Ureter (tissue), 1 donor: ENCODE measurements at regions not wholly inside any gene's neighbourhood (a gene's known extent, or its start where the extent isn't known, plus 50 kb on each side); places are given as distances from the start of the nearest gene placed in this dataset.

Experiments used
- DNase-seq: peaks from one replicate; pipeline ENCODE4 v3.0.0-alpha.2; 2020; ENCODE audit warnings: low spot score
- donor health status: DM: yes; HTN: yes; CAD: no.

DNA sequence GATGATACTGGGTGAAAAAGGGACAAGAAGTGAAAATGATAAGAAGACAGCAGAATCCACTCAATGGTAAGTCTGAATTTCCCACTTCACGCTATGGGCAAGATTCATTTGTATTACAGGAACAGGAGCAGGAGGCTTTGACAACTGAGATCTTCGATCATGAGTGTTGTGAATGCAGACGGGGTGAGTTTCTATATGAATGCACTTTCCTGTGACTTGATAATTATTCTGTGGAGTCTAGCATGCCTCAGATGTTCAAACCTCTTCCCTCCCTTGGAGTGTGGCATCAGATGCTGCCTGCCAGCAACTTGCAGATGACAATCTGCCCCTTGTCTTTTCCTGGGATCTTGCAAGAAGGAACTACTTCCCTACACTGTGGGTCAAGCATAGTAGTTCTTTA, 225.4 kb downstream of the HLX start:
- no peak for DNase-seq

GRCh38 chr1:221105578-221105977, 226.3 kb downstream of the HLX start:
- DNase-seq, result no peak

GRCh38 chr1:221106616-221107015, 227.4 kb downstream of the HLX start:
- DNase-seq, result no peak

DNA sequence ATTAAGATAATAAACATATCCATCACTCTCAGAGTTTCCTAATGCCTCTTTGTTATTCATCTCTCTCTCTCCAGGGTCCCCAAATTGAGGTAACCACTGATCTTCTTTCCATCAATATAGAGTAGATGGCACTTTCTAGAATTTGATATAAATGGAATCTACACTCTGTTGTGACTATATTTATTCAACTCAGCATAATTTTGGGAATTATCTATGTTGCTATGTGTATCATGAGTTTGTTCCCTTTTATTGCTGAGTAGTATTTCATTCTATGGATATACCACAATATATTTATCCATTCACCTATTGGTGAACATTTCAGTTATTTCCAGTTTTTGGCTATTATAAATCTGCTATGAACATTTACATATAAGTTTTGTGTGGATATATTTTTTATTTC, 230.7 kb downstream of the HLX start:
- DNase-seq, result no peak

DNA sequence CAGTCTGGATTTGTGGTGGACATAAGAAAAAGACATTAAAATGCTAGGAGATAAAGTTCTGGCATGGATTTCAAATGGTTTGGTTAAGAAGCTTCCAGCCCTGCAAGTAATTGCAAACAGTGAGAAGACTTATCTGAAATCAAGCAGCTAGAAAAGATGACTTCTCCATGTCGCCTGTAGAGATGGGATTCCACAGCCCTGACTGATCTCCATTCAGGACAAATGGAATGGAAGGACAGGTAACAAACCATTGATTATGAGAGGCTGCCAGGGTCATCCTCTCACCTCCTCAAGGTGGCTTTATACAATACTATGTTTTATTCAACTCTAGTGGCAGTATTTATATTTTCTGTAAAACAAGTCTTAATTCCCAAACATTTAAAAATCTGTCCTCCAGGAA, 237.9 kb downstream of the HLX start:
- DNase-seq, result no peak

DNA sequence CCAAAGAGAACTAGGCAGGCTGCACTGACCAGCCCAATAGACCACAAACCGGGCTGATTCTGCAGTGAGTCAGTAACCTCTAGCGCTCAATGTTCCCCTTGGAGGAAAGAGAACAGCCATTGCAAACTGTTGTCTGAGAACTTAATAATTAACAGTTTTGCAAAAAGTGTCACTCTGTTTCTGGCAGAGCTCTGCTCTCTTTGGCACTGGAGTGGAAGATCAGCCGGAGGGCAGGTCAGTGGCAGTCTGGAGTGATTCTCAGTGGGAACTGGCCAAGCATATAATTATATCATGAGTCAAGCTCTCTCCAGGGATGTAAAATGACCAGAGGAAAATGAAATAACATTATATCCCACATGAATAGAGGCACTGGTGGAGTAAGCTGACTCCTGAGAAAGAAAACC, 238.3 kb downstream of the HLX start:
- DNase-seq, result no peak

DNA sequence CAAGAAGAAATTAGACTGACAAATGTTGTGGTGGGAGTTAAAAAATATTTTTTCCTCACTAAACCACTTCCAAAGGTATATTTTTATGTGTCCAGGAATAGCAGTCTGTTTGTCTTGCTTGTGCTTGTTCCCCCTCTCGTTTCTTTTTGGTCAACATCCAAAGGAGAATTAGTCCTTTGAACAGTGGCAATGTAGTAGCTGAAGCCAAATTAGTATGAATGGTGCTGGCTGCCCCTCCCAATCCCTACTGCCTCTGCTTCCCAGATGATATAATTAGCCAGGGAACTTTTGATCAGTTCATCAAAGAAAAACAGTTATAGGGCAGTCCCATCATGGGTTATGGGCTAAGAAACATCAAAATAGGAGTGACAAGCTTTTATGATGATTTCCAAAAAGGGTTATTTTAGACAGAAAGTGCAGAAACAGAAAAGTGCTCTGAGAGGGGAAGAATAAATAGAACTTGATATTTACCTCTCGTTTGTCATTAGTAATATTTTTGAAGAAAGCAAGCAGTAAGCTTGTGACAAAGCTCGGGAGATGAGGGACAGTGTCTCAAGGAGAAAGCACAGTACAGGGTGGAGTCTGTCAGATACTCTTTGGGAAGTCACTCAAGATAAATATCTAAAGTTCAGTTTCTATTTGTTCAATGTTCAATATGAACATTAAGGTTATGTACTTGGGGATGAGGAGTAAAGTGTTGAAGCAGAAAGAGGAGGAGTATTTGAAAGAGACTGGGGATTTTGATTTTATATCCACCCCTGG, 239.1 kb downstream of the HLX start:
- DNase-seq, result no peak

GRCh38 chr1:221118938-221119320, 239.7 kb downstream of the HLX start:
- no peak for DNase-seq

GRCh38 chr1:221122501-221122900, 243.3 kb downstream of the HLX start:
- DNase-seq, result no peak

DNA sequence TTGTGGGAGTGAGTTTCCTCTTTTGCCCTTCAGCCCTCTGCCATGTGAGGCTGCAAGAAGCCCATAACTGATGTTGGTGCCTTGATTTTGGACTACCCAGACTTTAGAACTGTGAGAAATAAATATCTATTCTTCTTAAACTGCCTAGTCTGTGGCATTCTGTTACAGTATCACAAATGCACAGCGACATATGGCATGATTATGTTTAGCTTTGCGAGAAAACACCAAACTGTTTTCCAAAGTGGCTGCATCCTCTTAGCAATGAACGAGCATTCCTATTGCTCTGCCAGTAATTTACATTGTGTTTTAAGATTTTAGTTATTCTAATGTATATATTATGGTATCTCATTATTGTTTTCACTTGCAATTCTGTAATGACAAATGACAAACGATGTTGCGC, 246.7 kb downstream of the HLX start:
- DNase-seq, result no peak

- no peak for DNase-seq
These were observed 258.4 kb downstream of the HLX start for GRCh38 chr1:221137666-221138065.

DNA sequence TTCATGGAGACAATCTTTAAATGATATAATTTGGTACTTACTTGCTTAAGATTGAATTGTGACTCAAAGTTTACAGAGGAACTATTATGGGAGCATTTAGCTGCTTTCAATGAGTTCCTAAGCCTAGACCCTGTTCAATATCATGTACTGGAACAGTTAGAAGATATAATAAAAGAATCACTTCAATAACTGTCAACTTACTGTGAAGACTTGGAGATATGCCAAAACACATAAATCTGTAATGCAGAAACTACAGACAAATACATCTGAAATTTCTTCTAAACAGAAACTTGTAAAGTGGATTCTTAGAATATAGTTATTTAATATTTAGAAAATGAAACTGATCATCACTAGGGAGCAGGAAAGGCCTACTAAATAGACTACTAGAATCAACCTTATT, 259.3 kb downstream of the HLX start:
- DNase-seq, result no peak

GRCh38 chr1:221139991-221140390, 260.7 kb downstream of the HLX start:
- DNase-seq, result no peak

GRCh38 chr1:221141096-221141495, 261.9 kb downstream of the HLX start:
- DNase-seq, result no peak

- DNase-seq, result no peak
These were observed 262.5 kb downstream of the HLX start for GRCh38 chr1:221141606-221142285.

- no peak for DNase-seq
These were observed 269.4 kb downstream of the HLX start for GRCh38 chr1:221148660-221149059.

- DNase-seq, result no peak
These were observed 269.9 kb downstream of the HLX start for GRCh38 chr1:221149111-221149510.

GRCh38 chr1:221149555-221150075, 270.4 kb downstream of the HLX start:
- no peak for DNase-seq

- DNase-seq, result no peak
These were observed 271.8 kb downstream of the HLX start for GRCh38 chr1:221150996-221151395.

GRCh38 chr1:221154932-221155331, 275.7 kb downstream of the HLX start:
- DNase-seq, result no peak

GRCh38 chr1:221157026-221157761, 278.0 kb downstream of the HLX start:
- no peak for DNase-seq

GRCh38 chr1:221159608-221160007, 280.4 kb downstream of the HLX start:
- DNase-seq, result no peak

- no peak for DNase-seq
These were observed 282.4 kb downstream of the HLX start for GRCh38 chr1:221161571-221162041.
